Fibroblast of lung (primary cell): ENCODE measurements at regions not wholly inside any gene's neighbourhood (a gene's known extent, or its start where the extent isn't known, plus 50 kb on each side); places are given as distances from the start of the nearest gene placed in this dataset.

Experiments
- EZH2 ChIP-seq: IDR thresholded peaks from 2 replicates; pipeline ENCODE4 v1.5.1; 2012; ENCODE audit warnings: low read length, control low read depth, mild to moderate bottlenecking; ENCODE audit errors: missing control alignments
- TF ChIP-seq, protein P1 (sequence below), 2 donors: IDR thresholded peaks in 1 of 2; conservative IDR thresholded peaks in 1 of 2; 1 replicate in 1 of 2; 2 replicates in 1 of 2; pipeline ENCODE4 v1.5.1; 2011 to 2012; ENCODE audit warnings: low read length in 2 of 2, control low read depth in 1 of 2, inconsistent platforms in 1 of 2, low read depth in 1 of 2, mild to moderate bottlenecking in 1 of 2

DNA sequence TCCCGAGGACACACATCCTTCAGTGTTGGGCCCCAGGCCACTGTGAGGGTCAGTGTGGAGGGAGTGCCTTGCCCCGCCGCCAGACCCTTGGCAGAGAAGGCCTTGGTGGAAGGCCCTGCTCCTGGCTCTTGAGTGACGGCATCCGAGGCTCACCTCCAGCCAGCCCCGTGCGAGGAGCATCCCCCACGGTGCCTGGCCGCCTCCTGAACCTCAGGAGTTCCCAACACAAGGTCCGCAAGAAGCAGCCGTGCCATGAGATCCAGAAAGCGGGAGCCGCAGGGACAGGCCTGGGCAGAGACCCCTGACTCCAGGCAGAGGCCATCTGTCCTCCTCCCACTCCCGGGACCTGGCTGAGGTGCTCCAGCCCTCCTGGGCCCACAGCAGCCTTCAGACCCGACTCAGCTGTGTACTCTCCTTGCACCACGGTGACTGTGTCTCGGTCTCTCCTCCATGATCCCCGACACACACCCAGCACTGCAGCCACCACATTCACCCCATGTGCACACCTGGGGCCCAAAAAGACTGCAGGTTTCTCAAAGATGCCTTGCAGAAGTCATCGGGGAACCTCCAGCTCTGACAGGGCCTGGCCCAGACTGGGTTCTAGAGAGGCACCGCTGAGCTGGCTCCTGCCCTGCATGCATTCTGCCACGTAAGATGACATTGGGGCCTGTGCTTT, 870.2 kb downstream of the BRD1 start:
- TF ChIP-seq, protein P1, sequence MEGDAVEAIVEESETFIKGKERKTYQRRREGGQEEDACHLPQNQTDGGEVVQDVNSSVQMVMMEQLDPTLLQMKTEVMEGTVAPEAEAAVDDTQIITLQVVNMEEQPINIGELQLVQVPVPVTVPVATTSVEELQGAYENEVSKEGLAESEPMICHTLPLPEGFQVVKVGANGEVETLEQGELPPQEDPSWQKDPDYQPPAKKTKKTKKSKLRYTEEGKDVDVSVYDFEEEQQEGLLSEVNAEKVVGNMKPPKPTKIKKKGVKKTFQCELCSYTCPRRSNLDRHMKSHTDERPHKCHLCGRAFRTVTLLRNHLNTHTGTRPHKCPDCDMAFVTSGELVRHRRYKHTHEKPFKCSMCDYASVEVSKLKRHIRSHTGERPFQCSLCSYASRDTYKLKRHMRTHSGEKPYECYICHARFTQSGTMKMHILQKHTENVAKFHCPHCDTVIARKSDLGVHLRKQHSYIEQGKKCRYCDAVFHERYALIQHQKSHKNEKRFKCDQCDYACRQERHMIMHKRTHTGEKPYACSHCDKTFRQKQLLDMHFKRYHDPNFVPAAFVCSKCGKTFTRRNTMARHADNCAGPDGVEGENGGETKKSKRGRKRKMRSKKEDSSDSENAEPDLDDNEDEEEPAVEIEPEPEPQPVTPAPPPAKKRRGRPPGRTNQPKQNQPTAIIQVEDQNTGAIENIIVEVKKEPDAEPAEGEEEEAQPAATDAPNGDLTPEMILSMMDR (conservative IDR thresholded peaks at IDR 0.05 in 1 of 2, IDR thresholded peaks at IDR 0.05 in 1 of 2; ENCODE audit: low read depth in 1 of 2, low read length in 2 of 2): no peak
- TF ChIP-seq EZH2: no peak
